Lung (tissue), 11 donors: ENCODE measurements at regions not wholly inside any gene's neighbourhood (a gene's known extent, or its start where the extent isn't known, plus 50 kb on each side); places are given as distances from the start of the nearest gene placed in this dataset.
A peak's percentile ranks its signal among the peaks of the same experiment; 100 is the strongest.

Source experiments
- ATAC-seq: fragments of 200-7000 bp; cut with Tn5 transposase; one replicate; pipeline ENCODE4 v1.9.1; 2020; ENCODE audit warnings: moderate number of reproducible peaks; ENCODE audit not compliant: insufficient read depth, low FRiP score
- DNase-seq, 3 donors: peaks; one replicate each; pipeline ENCODE4 v3.0.0-alpha.2; 2013 to 2017
- H3K27ac ChIP-seq, 2 donors: one replicate each; pipeline ENCODE4 v1.5.1; 2013; ENCODE audit warnings: mild to moderate bottlenecking in 2 of 2, moderate library complexity in 2 of 2, control low read depth in 1 of 2, inconsistent platforms in 1 of 2, low read depth in 1 of 2, low read length in 1 of 2
- H3K27me3 ChIP-seq, 3 donors: one replicate each; pipeline ENCODE4 v1.5.1; 2013; ENCODE audit warnings: low read length in 2 of 3; ENCODE audit not compliant: control insufficient read depth in 3 of 3, insufficient read depth in 3 of 3
- H3K36me3 ChIP-seq, 4 donors: one replicate each; pipeline ENCODE4 v1.5.1; 2013; ENCODE audit warnings: low read length in 4 of 4, mild to moderate bottlenecking in 1 of 4, moderate library complexity in 1 of 4; ENCODE audit not compliant: control insufficient read depth in 4 of 4, insufficient read depth in 4 of 4
- H3K4me1 ChIP-seq, 5 donors: one replicate each; pipeline ENCODE4 v1.5.1; 2013; ENCODE audit warnings: low read length in 5 of 5, mild to moderate bottlenecking in 2 of 5, moderate library complexity in 1 of 5; ENCODE audit not compliant: control insufficient read depth in 5 of 5, insufficient read depth in 5 of 5
- H3K4me3 ChIP-seq: one replicate; pipeline ENCODE4 v1.5.1; 2013; ENCODE audit warnings: mild to moderate bottlenecking, control low read depth, moderate library complexity
- H3K9ac ChIP-seq, 2 donors: one replicate each; pipeline ENCODE4 v1.5.1; 2013; ENCODE audit warnings: low read length in 2 of 2, control low read depth in 1 of 2; ENCODE audit not compliant: insufficient read depth in 1 of 2
- H3K9me3 ChIP-seq, 4 donors: one replicate each; pipeline ENCODE4 v1.5.1; 2013; ENCODE audit warnings: low read length in 3 of 4, mild to moderate bottlenecking in 1 of 4, moderate library complexity in 1 of 4; ENCODE audit not compliant: control insufficient read depth in 4 of 4, insufficient read depth in 3 of 4
- WGBS, 2 donors: extraction: QIAGEN DNeasy Blood & Tissue Kit; methylation state at CpG; one replicate each; pipeline ENCODE4 v1.1.7; 2013; 5-methylcytosine and 5-hydroxymethylcytosine counted together
- TF ChIP-seq, protein P1 (sequence below): IDR thresholded peaks from 2 replicates; pipeline ENCODE4 v1.5.1; 2012; ENCODE audit warnings: mild to moderate bottlenecking; ENCODE audit errors: control extremely low read depth, extremely low read depth
- donor health status: control.
- donor health status: control.
- donor health status: Bipolar disorder and iron deficiency.
- donor health status: healthy.
- donor health status: DM: yes; HTN: yes; CAD: no.

DNA sequence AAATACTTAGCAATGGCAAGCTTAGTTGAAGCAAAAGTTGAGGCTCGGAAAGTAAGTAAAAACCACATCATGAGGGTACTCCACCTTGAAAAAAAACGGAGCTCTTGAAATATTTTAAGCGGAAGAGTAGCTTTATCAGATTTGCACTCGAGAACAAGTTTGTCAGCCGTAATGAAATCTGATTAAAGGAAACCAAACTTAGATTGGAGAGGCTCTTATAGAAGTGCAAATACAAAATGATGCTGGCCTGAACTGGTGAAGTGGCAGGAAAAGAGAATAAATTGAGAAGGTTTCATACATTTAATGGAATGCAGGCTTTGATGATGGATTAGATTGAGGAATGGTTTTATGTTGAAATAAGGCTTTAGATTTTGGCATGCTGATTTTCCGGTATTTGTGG, 484.2 kb downstream of the PID1 start:
- Histone ChIP-seq H3K36me3 (no peaks in the 10 kb centered on the region), H3K9ac (no peak overlapping the region), H3K4me1 (peaks cover 0 to 10% (median 0%) of the 10 kb centered on the region in 5 donors), H3K4me3 (no peak overlapping the region), H3K27ac (no peak overlapping the region), H3K27me3 (no peaks in the 10 kb centered on the region), H3K9me3 (peaks cover 0 to 5% (median 2%) of the 10 kb centered on the region in 4 donors)
- 60 to 71% methylated on average over 6 of the region's 6 CpGs for whole genome bisulfite sequencing, 2 donors
- peak; percentile 58 for ATAC-seq
- TF ChIP-seq, protein P1, sequence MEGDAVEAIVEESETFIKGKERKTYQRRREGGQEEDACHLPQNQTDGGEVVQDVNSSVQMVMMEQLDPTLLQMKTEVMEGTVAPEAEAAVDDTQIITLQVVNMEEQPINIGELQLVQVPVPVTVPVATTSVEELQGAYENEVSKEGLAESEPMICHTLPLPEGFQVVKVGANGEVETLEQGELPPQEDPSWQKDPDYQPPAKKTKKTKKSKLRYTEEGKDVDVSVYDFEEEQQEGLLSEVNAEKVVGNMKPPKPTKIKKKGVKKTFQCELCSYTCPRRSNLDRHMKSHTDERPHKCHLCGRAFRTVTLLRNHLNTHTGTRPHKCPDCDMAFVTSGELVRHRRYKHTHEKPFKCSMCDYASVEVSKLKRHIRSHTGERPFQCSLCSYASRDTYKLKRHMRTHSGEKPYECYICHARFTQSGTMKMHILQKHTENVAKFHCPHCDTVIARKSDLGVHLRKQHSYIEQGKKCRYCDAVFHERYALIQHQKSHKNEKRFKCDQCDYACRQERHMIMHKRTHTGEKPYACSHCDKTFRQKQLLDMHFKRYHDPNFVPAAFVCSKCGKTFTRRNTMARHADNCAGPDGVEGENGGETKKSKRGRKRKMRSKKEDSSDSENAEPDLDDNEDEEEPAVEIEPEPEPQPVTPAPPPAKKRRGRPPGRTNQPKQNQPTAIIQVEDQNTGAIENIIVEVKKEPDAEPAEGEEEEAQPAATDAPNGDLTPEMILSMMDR, result no peak
- peak in 2 of 3 donors; percentile 71 to 84 for DNase-seq

DNA sequence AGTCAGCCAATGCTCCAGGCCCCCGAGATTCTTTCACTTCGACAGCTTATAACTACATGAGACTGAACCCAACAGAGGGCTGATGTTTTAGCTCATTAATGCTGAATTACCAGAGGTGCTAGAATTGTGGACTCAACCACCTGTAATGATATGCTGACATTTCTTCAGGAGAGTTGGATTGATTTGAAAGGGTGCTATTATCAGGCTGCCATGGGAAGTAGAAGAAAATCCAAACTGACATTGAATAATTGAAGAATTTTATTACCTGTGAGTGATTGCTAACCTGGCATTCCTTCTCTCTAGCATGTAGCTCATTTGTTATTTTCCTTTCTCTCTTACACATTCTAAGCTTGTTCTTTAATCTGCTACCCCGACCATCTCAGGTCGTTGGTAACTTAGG, 488.8 kb downstream of the PID1 start:
- H3K4me3 ChIP-seq, result no peak overlapping the region
- no peaks in the 10 kb centered on the region for H3K27me3 ChIP-seq
- H3K4me1 ChIP-seq, result peaks cover 0 to 9% (median 0%) of the 10 kb centered on the region in 5 donors
- no peak for DNase-seq
- H3K36me3 ChIP-seq, result no peaks in the 10 kb centered on the region
- ATAC-seq, result no peak
- 82% methylated on average over 4 of the region's 4 CpGs for WGBS, 2 donors
- H3K9ac ChIP-seq, result no peak overlapping the region
- H3K27ac ChIP-seq, result no peak overlapping the region
- TF ChIP-seq, protein P1, result no peak
- peaks cover 0 to 5% (median 0%) of the 10 kb centered on the region in 4 donors for H3K9me3 ChIP-seq

DNA sequence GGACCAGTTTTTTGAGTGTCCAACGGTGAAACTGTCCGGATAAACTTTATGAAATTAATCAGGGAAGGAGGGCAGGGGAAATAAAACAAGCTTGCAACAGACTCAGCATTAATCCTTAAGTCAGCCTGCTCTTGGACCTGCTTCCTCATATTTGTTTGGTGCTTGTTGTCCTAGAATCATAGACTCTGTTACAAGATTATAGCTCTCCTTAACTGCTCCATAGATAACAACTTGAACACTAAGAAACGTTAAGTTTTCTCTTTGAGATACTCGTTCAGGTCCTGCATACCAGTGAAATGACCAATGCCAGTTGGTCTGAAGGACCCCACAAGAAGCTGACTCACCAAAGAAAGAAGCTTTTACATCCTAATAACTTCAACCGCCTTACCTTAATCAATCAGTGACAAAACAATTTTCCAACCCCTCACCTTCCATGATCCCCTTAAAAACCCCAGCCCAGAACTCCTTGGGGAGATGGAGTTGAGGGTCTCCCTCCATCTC, 493.2 kb downstream of the PID1 start:
- no peak overlapping the region for H3K4me3 ChIP-seq
- H3K4me1 ChIP-seq, result no peaks in the 10 kb centered on the region
- no peaks in the 10 kb centered on the region for H3K36me3 ChIP-seq
- ATAC-seq (peak; percentile 30), DNase-seq (no peak)
- H3K27ac ChIP-seq, result no peak overlapping the region
- WGBS, 2 donors, result 62 to 81% methylated on average over 5 of the region's 5 CpGs
- TF ChIP-seq, protein P1, result no peak
- H3K9ac ChIP-seq, result no peak overlapping the region
- H3K27me3 ChIP-seq, result no peaks in the 10 kb centered on the region
- H3K9me3 ChIP-seq, result peaks cover 0 to 3% (median 1%) of the 10 kb centered on the region in 4 donors

DNA sequence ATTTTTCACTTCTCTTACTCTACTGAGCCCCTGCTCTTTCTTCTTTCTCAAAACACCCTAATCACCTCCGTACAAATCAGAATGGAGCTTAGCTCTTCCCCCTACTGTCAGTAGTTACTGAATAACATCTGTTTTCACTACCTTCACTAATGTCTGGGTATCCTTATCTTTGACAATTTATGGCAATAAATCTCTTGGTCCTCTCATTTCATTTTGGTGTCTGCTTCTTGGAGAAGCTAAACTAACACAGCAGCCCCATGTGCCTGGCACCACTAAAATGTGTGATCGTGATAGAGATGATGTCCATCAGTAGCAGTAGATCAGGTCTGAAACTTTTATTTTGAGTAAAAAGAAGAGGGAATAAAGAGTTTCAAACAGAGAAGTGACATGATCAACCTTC, 496.5 kb downstream of the PID1 start:
- no peaks in the 10 kb centered on the region for H3K27me3 ChIP-seq
- TF ChIP-seq, protein P1, result no peak
- H3K9me3 ChIP-seq, result peaks cover 0 to 3% (median 1%) of the 10 kb centered on the region in 4 donors
- H3K4me3 ChIP-seq, result no peak overlapping the region
- H3K4me1 ChIP-seq, result peaks cover 0 to 21% (median 0%) of the 10 kb centered on the region in 5 donors
- no peak overlapping the region for H3K27ac ChIP-seq
- ATAC-seq, result no peak
- no peak for DNase-seq
- no peak overlapping the region for H3K9ac ChIP-seq
- 76 to 82% methylated on average over 2 of the region's 2 CpGs for WGBS, 2 donors
- H3K36me3 ChIP-seq, result no peaks in the 10 kb centered on the region
